EH (cell line): ENCODE measurements at regions not wholly inside any gene's neighbourhood (a gene's known extent, or its start where the extent isn't known, plus 50 kb on each side); places are given as distances from the start of the nearest gene placed in this dataset.
A peak's percentile ranks its signal among the peaks of the same experiment; 100 is the strongest.
"Not testable (repeated sequence)": the region's sequence is repeated elsewhere in the genome, so short reads cannot be mapped to it uniquely, and the experiment has no call there.

Experiments used
- DNase-seq: peaks from one replicate; pipeline ENCODE4 v3.0.0-alpha.2; 2015; ENCODE audit warnings: low read depth

GRCh38 chr4:84224522-84224921 lies 274.6 kb downstream of the NKX6-1 start:
- no peak for DNase-seq

GRCh38 chr4:84221704-84222103 lies 277.4 kb downstream of the NKX6-1 start:
- no peak for DNase-seq

- no peak for DNase-seq
These were observed 278.1 kb downstream of the NKX6-1 start for GRCh38 chr4:84220990-84221389.

- DNase-seq: no peak
These were observed 279.4 kb downstream of the NKX6-1 start for GRCh38 chr4:84219656-84220055.

GRCh38 chr4:84218031-84218430 lies 281.1 kb downstream of the NKX6-1 start:
- no peak for DNase-seq

GRCh38 chr4:84215217-84215616 lies 283.9 kb downstream of the NKX6-1 start:
- no peak for DNase-seq

- DNase-seq: not testable (repeated sequence)
These were observed 292.9 kb downstream of the NKX6-1 start for GRCh38 chr4:84206226-84206625.

- DNase-seq: no peak
These were observed 309.9 kb downstream of the NKX6-1 start for GRCh38 chr4:84189144-84189543.

GRCh38 chr4:84179409-84179808 lies 319.7 kb downstream of the NKX6-1 start:
- DNase-seq: no peak

GRCh38 chr4:84177831-84178542 lies 321.1 kb downstream of the NKX6-1 start:
- DNase-seq: no peak

GRCh38 chr4:84176016-84176415 lies 323.1 kb downstream of the NKX6-1 start:
- DNase-seq: no peak

GRCh38 chr4:84171871-84172270 lies 327.2 kb downstream of the NKX6-1 start:
- DNase-seq: no peak

GRCh38 chr4:84167564-84167963 lies 331.5 kb downstream of the NKX6-1 start:
- no peak for DNase-seq

GRCh38 chr4:84167093-84167492 lies 332.0 kb downstream of the NKX6-1 start:
- no peak for DNase-seq

- DNase-seq: no peak
These were observed 332.6 kb downstream of the NKX6-1 start for GRCh38 chr4:84166486-84166885.

GRCh38 chr4:84164201-84164600 lies 334.9 kb downstream of the NKX6-1 start:
- no peak for DNase-seq

GRCh38 chr4:84159762-84160161 lies 339.3 kb downstream of the NKX6-1 start:
- no peak for DNase-seq

- no peak for DNase-seq
These were observed 340.4 kb downstream of the NKX6-1 start for GRCh38 chr4:84158670-84159069.

GRCh38 chr4:84151574-84151973 lies 347.5 kb downstream of the NKX6-1 start:
- DNase-seq: no peak

GRCh38 chr4:84150177-84150576 lies 348.9 kb downstream of the NKX6-1 start:
- DNase-seq: no peak

GRCh38 chr4:84147831-84148230 lies 351.3 kb downstream of the NKX6-1 start:
- no peak for DNase-seq

GRCh38 chr4:84146300-84146959 lies 352.7 kb downstream of the NKX6-1 start:
- DNase-seq: no peak

- peak; percentile 1 for DNase-seq
These were observed 353.9 kb downstream of the NKX6-1 start for GRCh38 chr4:84145176-84145575.

- DNase-seq: not testable (repeated sequence)
These were observed 372.2 kb downstream of the NKX6-1 start for GRCh38 chr4:84126911-84127310.
